Panc1 (cell line): ENCODE measurements at regions not wholly inside any gene's neighbourhood (a gene's known extent, or its start where the extent isn't known, plus 50 kb on each side); places are given as distances from the start of the nearest gene placed in this dataset.
"Not testable (repeated sequence)": the region's sequence is repeated elsewhere in the genome, so short reads cannot be mapped to it uniquely, and the experiment has no call there.

Experiments used
- ATAC-seq: fragments of 200-7000 bp; cut with Tn5 transposase; 2 replicates; pipeline ENCODE4 v1.9.1; 2020; ENCODE audit warnings: mild to moderate bottlenecking, moderate library complexity
- BruUV-seq: library from RNA; stranded (reverse); fragments of 400-500 nt; replicated peaks from 2 replicates; lab custom pipeline; 2021; lab: Mats Ljungman, UMichigan
- CTCF ChIA-PET: fragments of 300-600 bp; sonication (Branson Sonifier 250); formaldehyde crosslinking; loops from one replicate; lab custom pipeline; 2022; ENCODE audit warnings: antibody characterized with exemption; lab: Charles Lee
- POLR2A ChIA-PET: fragments of 300-600 bp; sonication (Branson Sonifier 250); formaldehyde crosslinking; loops from one replicate; lab custom pipeline; 2022; ENCODE audit warnings: antibody characterized with exemption; lab: Charles Lee
- DNase-seq: peaks from one replicate; pipeline ENCODE4 v3.0.0-alpha.2; 2010; ENCODE audit warnings: low read depth, low spot score
- H3K27ac ChIP-seq: 2 replicates; pipeline ENCODE4 v1.5.1; 2011; ENCODE audit warnings: mild to moderate bottlenecking, low read length, inconsistent platforms
- H3K27me3 ChIP-seq: fragments of 200-500 bp; sonication (Bioruptor generic); 2 replicates; pipeline ENCODE4 v1.6.0; 2014; ENCODE audit warnings: low read length, inconsistent platforms; ENCODE audit not compliant: control insufficient read depth, insufficient read depth
- H3K36me3 ChIP-seq: fragments of 200-500 bp; sonication (Bioruptor generic); 2 replicates; pipeline ENCODE4 v1.5.1; 2014; ENCODE audit warnings: inconsistent platforms, mild to moderate bottlenecking, low read length, moderate library complexity; ENCODE audit not compliant: control insufficient read depth, insufficient read depth
- H3K4me1 ChIP-seq: 2 replicates; pipeline ENCODE4 v1.5.1; 2011; ENCODE audit warnings: inconsistent platforms, mild to moderate bottlenecking, low read length, moderate library complexity; ENCODE audit not compliant: control insufficient read depth, insufficient read depth
- H3K4me3 ChIP-seq, 2 experiments: 2 replicates each; pipeline ENCODE4 v1.5.1; 2011 to 2012; ENCODE audit warnings: low read depth in 2 of 2, low read length in 2 of 2, mild to moderate bottlenecking in 2 of 2, inconsistent platforms in 1 of 2, moderate library complexity in 1 of 2
- H3K9me3 ChIP-seq: fragments of 200-500 bp; sonication (Bioruptor generic); 2 replicates; pipeline ENCODE4 v1.5.1; 2014; ENCODE audit warnings: low read depth, mild to moderate bottlenecking, inconsistent platforms, low read length, moderate library complexity; ENCODE audit not compliant: control insufficient read depth, insufficient read depth
- CTCF ChIP-seq: fragments of 450-650 bp; IDR thresholded peaks from 2 replicates; pipeline ENCODE4 v1.5.1; 2017; ENCODE audit warnings: mild to moderate bottlenecking
- POLR2AphosphoS5 ChIP-seq: IDR thresholded peaks from 2 replicates; pipeline ENCODE4 v1.6.1; 2012; ENCODE audit warnings: mild to moderate bottlenecking, low read depth, low read length, moderate library complexity
- REST ChIP-seq, 2 experiments: IDR thresholded peaks; 2 replicates each; pipeline ENCODE4 v1.6.1; 2011 to 2012; ENCODE audit warnings: low read depth in 2 of 2, control low read depth in 1 of 2, low read length in 1 of 2, mild to moderate bottlenecking in 1 of 2, moderate library complexity in 1 of 2; ENCODE audit not compliant: insufficient read depth in 1 of 2
- SIN3A ChIP-seq: IDR thresholded peaks from 2 replicates; pipeline ENCODE4 v1.6.1; 2012; ENCODE audit warnings: low read depth, mild to moderate bottlenecking, low read length, moderate library complexity, borderline replicate concordance; ENCODE audit not compliant: insufficient read depth
- TCF7L2 ChIP-seq: IDR thresholded peaks from 2 replicates; pipeline ENCODE4 v1.6.1; 2011; ENCODE audit warnings: mild to moderate bottlenecking, low read depth, low read length, inconsistent platforms
- in situ Hi-C: cut with HindIII; loops from 2 replicates; pipeline ENCODE4 v1.10.0; 2016; ENCODE audit warnings: low sequenced_read_pairs, low pct_unique_long_range_greater_than_20kb
- intact Hi-C: fragments of 100-400 bp; cut with micrococcal nuclease; formaldehyde crosslinking; loops from one replicate; pipeline ENCODE4 v1.10.0; 2022; ENCODE audit not compliant: unreplicated experiment

GRCh38 chr3:14272959-14273560, 94.4 kb downstream of the LSM3 start:
- H3K36me3 ChIP-seq, intact Hi-C loops, CTCF ChIA-PET, POLR2A ChIA-PET, ATAC-seq, BruUV-seq, DNase-seq, H3K4me3 ChIP-seq, H3K9me3 ChIP-seq, H3K27me3 ChIP-seq, in situ Hi-C loops: not testable (repeated sequence)
- peaks cover 14% of the 10 kb centered on the region for H3K4me1 ChIP-seq
- H3K27ac ChIP-seq = peak overlapping the region; percentile 39

GRCh38 chr3:14273901-14274611, 95.4 kb downstream of the LSM3 start:
- DNase-seq (no peak), ATAC-seq (peak; percentile 53; the same call in 1 of the 2 replicates)
- intact Hi-C loops (no loop called here), in situ Hi-C loops (no loop called here)
- Histone ChIP-seq H3K36me3 (no peaks in the 10 kb centered on the region), H3K9me3 (no peaks in the 10 kb centered on the region), H3K27me3 (no peaks in the 10 kb centered on the region), H3K4me3 (no peak overlapping the region), H3K4me1 (peaks cover 19% of the 10 kb centered on the region), H3K27ac (peak overlapping the region; percentile 39)
- TF ChIP-seq REST (IDR thresholded peaks at IDR 0.05; ENCODE audit: insufficient read depth in 1 of 2, low read depth in 2 of 2, low read length in 1 of 2) = no peak
- no peak for TF ChIP-seq SIN3A
- no peak for TF ChIP-seq TCF7L2
- no peak for TF ChIP-seq CTCF
- no peak for TF ChIP-seq POLR2AphosphoS5
- CTCF ChIA-PET = interaction anchor here (0.6 kb wide), 1 partner anchor 15 kb away, joined by 3 read pairs; no protein-coding TSS in a partner anchor
- BruUV-seq = no TSS peak
- POLR2A ChIA-PET = no interaction called here

GRCh38 chr3:14274612-14274936, 96.0 kb downstream of the LSM3 start:
- Histone ChIP-seq H3K9me3 (no peaks in the 10 kb centered on the region), H3K4me3 (no peak overlapping the region), H3K27ac (peak overlapping the region; percentile 24), H3K27me3 (no peaks in the 10 kb centered on the region), H3K4me1 (peaks cover 20% of the 10 kb centered on the region), H3K36me3 (no peaks in the 10 kb centered on the region)
- no peak for TF ChIP-seq REST (IDR thresholded peaks at IDR 0.05; ENCODE audit: insufficient read depth in 1 of 2, low read depth in 2 of 2, low read length in 1 of 2)
- no peak for TF ChIP-seq CTCF
- TF ChIP-seq SIN3A = no peak
- in situ Hi-C loops (no loop called here), intact Hi-C loops (no loop called here)
- POLR2A ChIA-PET = no interaction called here
- CTCF ChIA-PET = interaction anchor here (0.6 kb wide), 1 partner anchor 15 kb away, joined by 3 read pairs; no protein-coding TSS in a partner anchor
- DNase-seq (no peak), ATAC-seq (no peak)
- BruUV-seq = no TSS peak
